WTC11 (cell line): ENCODE measurements at regions not wholly inside any gene's neighbourhood (a gene's known extent, or its start where the extent isn't known, plus 50 kb on each side); places are given as distances from the start of the nearest gene placed in this dataset.

Source experiments
- ATAC-seq: fragments of 200-7000 bp; cut with Tn5 transposase; 2 replicates; pipeline ENCODE4 v1.10.0; 2021; ENCODE audit warnings: mild to moderate bottlenecking, moderate library complexity
- CTCF ChIA-PET: fragments of 300-600 bp; sonication (Branson Sonifier 250); formaldehyde crosslinking; loops from one replicate; lab custom pipeline; 2021; ENCODE audit warnings: antibody characterized with exemption; lab: Charles Lee
- POLR2A ChIA-PET: fragments of 350-600 bp; sonication (Branson Sonifier 250); formaldehyde crosslinking; loops from one replicate; lab custom pipeline; 2021; ENCODE audit warnings: antibody characterized with exemption; lab: Charles Lee
- DNase-seq: peaks from one replicate; pipeline ENCODE4 v3.0.0; 2021; ENCODE audit warnings: low spot score
- H3K27ac Mint-ChIP-seq: 2 replicates; pipeline ENCODE4 v1.8.0; 2021; ENCODE audit warnings: mixed read lengths
- H3K27me3 Mint-ChIP-seq: 2 replicates; pipeline ENCODE4 v1.8.0; 2021; ENCODE audit warnings: low read depth, mild to moderate bottlenecking, moderate library complexity, mixed read lengths
- H3K36me3 Mint-ChIP-seq: 2 replicates; pipeline ENCODE4 v1.8.0; 2021; ENCODE audit warnings: mixed read lengths
- H3K4me1 Mint-ChIP-seq: 2 replicates; pipeline ENCODE4 v1.8.0; 2022; ENCODE audit warnings: mixed read lengths
- H3K4me3 Mint-ChIP-seq: 2 replicates; pipeline ENCODE4 v1.8.0; 2021; ENCODE audit warnings: mild to moderate bottlenecking, moderate library complexity, mixed read lengths
- H3K9me3 Mint-ChIP-seq: 2 replicates; pipeline ENCODE4 v1.8.0; 2021; ENCODE audit warnings: mixed read lengths
- CBFB ChIP-seq: sonication (generic); formaldehyde crosslinking; IDR thresholded peaks from 2 replicates; pipeline ENCODE4 v1.8.1; 2022; ENCODE audit warnings: mild to moderate bottlenecking, low read depth, missing genetic modification reagents
- ELF4 ChIP-seq: sonication (generic); formaldehyde crosslinking; IDR thresholded peaks from 2 replicates; pipeline ENCODE4 v1.8.1; 2022; ENCODE audit warnings: low read depth, mild to moderate bottlenecking, moderate library complexity, missing genetic modification reagents
- ETV6 ChIP-seq: sonication (generic); formaldehyde crosslinking; IDR thresholded peaks from 2 replicates; pipeline ENCODE4 v1.8.1; 2022; ENCODE audit warnings: mild to moderate bottlenecking, missing genetic modification reagents
- FOXJ3 ChIP-seq: sonication (generic); formaldehyde crosslinking; IDR thresholded peaks from 2 replicates; pipeline ENCODE4 v1.9.0; 2021; ENCODE audit warnings: missing genetic modification reagents, mild to moderate bottlenecking, borderline replicate concordance
- FOXP1 ChIP-seq: sonication (generic); formaldehyde crosslinking; IDR thresholded peaks from 2 replicates; pipeline ENCODE4 v1.8.0; 2022; ENCODE audit warnings: missing genetic modification reagents, mild to moderate bottlenecking, moderate library complexity, borderline replicate concordance
- GRHL2 ChIP-seq: fragments of 250-450 bp; sonication (Bioruptor Pico); IDR thresholded peaks from 2 replicates; pipeline ENCODE4 v1.8.0; 2022; ENCODE audit warnings: mild to moderate bottlenecking, moderate library complexity; ENCODE audit not compliant: insufficient replicate concordance, severe bottlenecking
- GTF2I ChIP-seq: fragments of 250-450 bp; sonication (Bioruptor Pico); conservative IDR thresholded peaks from 2 replicates; pipeline ENCODE4 v1.4.0; 2021; ENCODE audit warnings: mild to moderate bottlenecking
- IRF2 ChIP-seq: sonication (generic); formaldehyde crosslinking; IDR thresholded peaks from 2 replicates; pipeline ENCODE4 v1.8.0; 2022; ENCODE audit warnings: low read depth, missing genetic modification reagents, borderline replicate concordance
- KAT7 ChIP-seq: sonication (generic); formaldehyde crosslinking; IDR thresholded peaks from 2 replicates; pipeline ENCODE4 v1.8.1; 2023; ENCODE audit warnings: missing genetic modification reagents, mild to moderate bottlenecking, borderline replicate concordance
- PRDM15 ChIP-seq: sonication (generic); formaldehyde crosslinking; IDR thresholded peaks from 2 replicates; pipeline ENCODE4 v1.8.0; 2022; ENCODE audit warnings: missing genetic modification reagents
- SMAD3 ChIP-seq: sonication (generic); formaldehyde crosslinking; IDR thresholded peaks from 2 replicates; pipeline ENCODE4 v1.8.0; 2022; ENCODE audit warnings: missing genetic modification reagents, mild to moderate bottlenecking, borderline replicate concordance
- SP1 ChIP-seq: sonication (generic); formaldehyde crosslinking; conservative IDR thresholded peaks from 2 replicates; pipeline ENCODE4 v1.8.1; 2022; ENCODE audit warnings: missing genetic modification reagents
- TCF7 ChIP-seq: sonication (generic); formaldehyde crosslinking; IDR thresholded peaks from 2 replicates; pipeline ENCODE4 v1.8.0; 2022; ENCODE audit warnings: mild to moderate bottlenecking, low read depth, missing genetic modification reagents, moderate library complexity
- ZNF263 ChIP-seq: sonication (generic); formaldehyde crosslinking; IDR thresholded peaks from 2 replicates; pipeline ENCODE4 v1.8.1; 2022; ENCODE audit warnings: low read depth, mild to moderate bottlenecking, moderate library complexity, missing genetic modification reagents
- ZNF281 ChIP-seq: sonication (generic); formaldehyde crosslinking; IDR thresholded peaks from 2 replicates; pipeline ENCODE4 v1.8.0; 2023; ENCODE audit warnings: mild to moderate bottlenecking, missing genetic modification reagents
- ZNF671 ChIP-seq: fragments of 250-450 bp; sonication (Bioruptor Pico); IDR thresholded peaks from 2 replicates; pipeline ENCODE4 v1.8.0; 2021; ENCODE audit warnings: mild to moderate bottlenecking
- ZSCAN18 ChIP-seq: fragments of 250-450 bp; sonication (Bioruptor Pico); IDR thresholded peaks from 2 replicates; pipeline ENCODE4 v2.1.2; 2022; ENCODE audit warnings: mild to moderate bottlenecking, moderate library complexity
- TF ChIP-seq, protein P1 (sequence below): fragments of 250-450 bp; sonication (Bioruptor Pico); IDR thresholded peaks from 2 replicates; pipeline ENCODE4 v1.9.0; 2021; ENCODE audit warnings: mild to moderate bottlenecking
- TF ChIP-seq, protein P2 (sequence below): sonication (generic); formaldehyde crosslinking; IDR thresholded peaks from 2 replicates; pipeline ENCODE4 v1.8.1; 2023; ENCODE audit warnings: mild to moderate bottlenecking, missing genetic modification reagents, borderline replicate concordance
- TF ChIP-seq, protein P3 (sequence below): sonication (generic); formaldehyde crosslinking; IDR thresholded peaks from 2 replicates; pipeline ENCODE4 v1.8.1; 2022; ENCODE audit warnings: mild to moderate bottlenecking, missing genetic modification reagents, moderate library complexity, borderline replicate concordance
- TF ChIP-seq, protein P4 (sequence below): sonication (generic); formaldehyde crosslinking; IDR thresholded peaks from 2 replicates; pipeline ENCODE4 v1.8.1; 2022; ENCODE audit warnings: mild to moderate bottlenecking, moderate library complexity, missing genetic modification reagents

GRCh38 chr6:76221525-76221924, 149.1 kb upstream of the IMPG1 start:
- no peak for DNase-seq
- ChIA-PET POLR2A (no interaction called here), CTCF (no interaction called here)
- H3K36me3 Mint-ChIP-seq = no peaks in the 10 kb centered on the region
- no peak overlapping the region for H3K27ac Mint-ChIP-seq
- H3K4me3 Mint-ChIP-seq = no peak overlapping the region
- no peaks in the 10 kb centered on the region for H3K4me1 Mint-ChIP-seq
- TF ChIP-seq ZNF263 (CRISPR knock-in tag) (no peak), SP1 (CRISPR knock-in tag) (no peak), TCF7 (CRISPR knock-in tag) (no peak), ZNF281 (CRISPR knock-in tag) (no peak), SMAD3 (CRISPR knock-in tag) (no peak), ZNF671 (CRISPR knock-in tag) (no peak), FOXP1 (CRISPR knock-in tag) (no peak), IRF2 (no peak), KAT7 (CRISPR knock-in tag) (no peak), ZSCAN18 (CRISPR knock-in tag) (no peak), CBFB (no peak)
- TF ChIP-seq, protein P1, sequence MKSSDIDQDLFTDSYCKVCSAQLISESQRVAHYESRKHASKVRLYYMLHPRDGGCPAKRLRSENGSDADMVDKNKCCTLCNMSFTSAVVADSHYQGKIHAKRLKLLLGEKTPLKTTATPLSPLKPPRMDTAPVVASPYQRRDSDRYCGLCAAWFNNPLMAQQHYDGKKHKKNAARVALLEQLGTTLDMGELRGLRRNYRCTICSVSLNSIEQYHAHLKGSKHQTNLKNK = no peak
- TF ChIP-seq, all 79 proteins: peak for 0
- Mint-ChIP-seq H3K27me3 (no peaks in the 10 kb centered on the region), H3K9me3 (no peaks in the 10 kb centered on the region)
- ATAC-seq = no peak

GRCh38 chr6:76220805-76221204, 148.3 kb upstream of the IMPG1 start:
- Mint-ChIP-seq H3K4me3 (no peak overlapping the region), H3K4me1 (no peaks in the 10 kb centered on the region), H3K27me3 (no peaks in the 10 kb centered on the region), H3K27ac (no peak overlapping the region), H3K36me3 (no peaks in the 10 kb centered on the region), H3K9me3 (no peaks in the 10 kb centered on the region)
- ChIA-PET POLR2A (no interaction called here), CTCF (no interaction called here)
- DNase-seq (no peak), ATAC-seq (no peak)
- no peak for TF ChIP-seq GTF2I (CRISPR knock-in tag)
- TF ChIP-seq ETV6 = no peak
- TF ChIP-seq FOXJ3 = no peak
- TF ChIP-seq GRHL2 = no peak
- TF ChIP-seq, protein P2, sequence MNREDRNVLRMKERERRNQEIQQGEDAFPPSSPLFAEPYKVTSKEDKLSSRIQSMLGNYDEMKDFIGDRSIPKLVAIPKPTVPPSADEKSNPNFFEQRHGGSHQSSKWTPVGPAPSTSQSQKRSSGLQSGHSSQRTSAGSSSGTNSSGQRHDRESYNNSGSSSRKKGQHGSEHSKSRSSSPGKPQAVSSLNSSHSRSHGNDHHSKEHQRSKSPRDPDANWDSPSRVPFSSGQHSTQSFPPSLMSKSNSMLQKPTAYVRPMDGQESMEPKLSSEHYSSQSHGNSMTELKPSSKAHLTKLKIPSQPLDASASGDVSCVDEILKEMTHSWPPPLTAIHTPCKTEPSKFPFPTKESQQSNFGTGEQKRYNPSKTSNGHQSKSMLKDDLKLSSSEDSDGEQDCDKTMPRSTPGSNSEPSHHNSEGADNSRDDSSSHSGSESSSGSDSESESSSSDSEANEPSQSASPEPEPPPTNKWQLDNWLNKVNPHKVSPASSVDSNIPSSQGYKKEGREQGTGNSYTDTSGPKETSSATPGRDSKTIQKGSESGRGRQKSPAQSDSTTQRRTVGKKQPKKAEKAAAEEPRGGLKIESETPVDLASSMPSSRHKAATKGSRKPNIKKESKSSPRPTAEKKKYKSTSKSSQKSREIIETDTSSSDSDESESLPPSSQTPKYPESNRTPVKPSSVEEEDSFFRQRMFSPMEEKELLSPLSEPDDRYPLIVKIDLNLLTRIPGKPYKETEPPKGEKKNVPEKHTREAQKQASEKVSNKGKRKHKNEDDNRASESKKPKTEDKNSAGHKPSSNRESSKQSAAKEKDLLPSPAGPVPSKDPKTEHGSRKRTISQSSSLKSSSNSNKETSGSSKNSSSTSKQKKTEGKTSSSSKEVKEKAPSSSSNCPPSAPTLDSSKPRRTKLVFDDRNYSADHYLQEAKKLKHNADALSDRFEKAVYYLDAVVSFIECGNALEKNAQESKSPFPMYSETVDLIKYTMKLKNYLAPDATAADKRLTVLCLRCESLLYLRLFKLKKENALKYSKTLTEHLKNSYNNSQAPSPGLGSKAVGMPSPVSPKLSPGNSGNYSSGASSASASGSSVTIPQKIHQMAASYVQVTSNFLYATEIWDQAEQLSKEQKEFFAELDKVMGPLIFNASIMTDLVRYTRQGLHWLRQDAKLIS (CRISPR knock-in tag) = no peak
- no peak for TF ChIP-seq ELF4 (CRISPR knock-in tag)
- TF ChIP-seq PRDM15 (CRISPR knock-in tag) = no peak
- TF ChIP-seq, protein P3, sequence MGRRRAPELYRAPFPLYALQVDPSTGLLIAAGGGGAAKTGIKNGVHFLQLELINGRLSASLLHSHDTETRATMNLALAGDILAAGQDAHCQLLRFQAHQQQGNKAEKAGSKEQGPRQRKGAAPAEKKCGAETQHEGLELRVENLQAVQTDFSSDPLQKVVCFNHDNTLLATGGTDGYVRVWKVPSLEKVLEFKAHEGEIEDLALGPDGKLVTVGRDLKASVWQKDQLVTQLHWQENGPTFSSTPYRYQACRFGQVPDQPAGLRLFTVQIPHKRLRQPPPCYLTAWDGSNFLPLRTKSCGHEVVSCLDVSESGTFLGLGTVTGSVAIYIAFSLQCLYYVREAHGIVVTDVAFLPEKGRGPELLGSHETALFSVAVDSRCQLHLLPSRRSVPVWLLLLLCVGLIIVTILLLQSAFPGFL (CRISPR knock-in tag) = no peak
- TF ChIP-seq, protein P4, sequence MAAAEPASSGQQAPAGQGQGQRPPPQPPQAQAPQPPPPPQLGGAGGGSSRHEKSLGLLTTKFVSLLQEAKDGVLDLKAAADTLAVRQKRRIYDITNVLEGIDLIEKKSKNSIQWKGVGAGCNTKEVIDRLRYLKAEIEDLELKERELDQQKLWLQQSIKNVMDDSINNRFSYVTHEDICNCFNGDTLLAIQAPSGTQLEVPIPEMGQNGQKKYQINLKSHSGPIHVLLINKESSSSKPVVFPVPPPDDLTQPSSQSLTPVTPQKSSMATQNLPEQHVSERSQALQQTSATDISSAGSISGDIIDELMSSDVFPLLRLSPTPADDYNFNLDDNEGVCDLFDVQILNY = no peak
